GM13976 (cell line): ENCODE measurements at regions not wholly inside any gene's neighbourhood (a gene's known extent, or its start where the extent isn't known, plus 50 kb on each side); places are given as distances from the start of the nearest gene placed in this dataset.
A peak's percentile ranks its signal among the peaks of the same experiment; 100 is the strongest.
"Not testable (repeated sequence)": the region's sequence is repeated elsewhere in the genome, so short reads cannot be mapped to it uniquely, and the experiment has no call there.

ENCODE experiments used
- DNase-seq: peaks from one replicate; pipeline ENCODE4 v3.0.0; 2012; ENCODE audit warnings: low spot score
- in situ Hi-C: fragments of 300-500 bp; cut with MboI; formaldehyde crosslinking; loops from one replicate; pipeline ENCODE4 v1.12.0; 2022; ENCODE audit warnings: low sequenced_read_pairs, mixed read lengths, inconsistent platforms; ENCODE audit not compliant: unreplicated experiment
- TF ChIP-seq, protein P1 (sequence below): IDR thresholded peaks from 2 replicates; pipeline ENCODE4 v1.5.1; 2012; ENCODE audit warnings: borderline replicate concordance, mild to moderate bottlenecking; ENCODE audit not compliant: insufficient read depth; ENCODE audit errors: extremely low read depth, missing control alignments, control extremely low read depth

GRCh38 chr6:26276841-26277648 is 88.0 kb upstream of the BTN3A2 start:
- TF ChIP-seq, protein P1, sequence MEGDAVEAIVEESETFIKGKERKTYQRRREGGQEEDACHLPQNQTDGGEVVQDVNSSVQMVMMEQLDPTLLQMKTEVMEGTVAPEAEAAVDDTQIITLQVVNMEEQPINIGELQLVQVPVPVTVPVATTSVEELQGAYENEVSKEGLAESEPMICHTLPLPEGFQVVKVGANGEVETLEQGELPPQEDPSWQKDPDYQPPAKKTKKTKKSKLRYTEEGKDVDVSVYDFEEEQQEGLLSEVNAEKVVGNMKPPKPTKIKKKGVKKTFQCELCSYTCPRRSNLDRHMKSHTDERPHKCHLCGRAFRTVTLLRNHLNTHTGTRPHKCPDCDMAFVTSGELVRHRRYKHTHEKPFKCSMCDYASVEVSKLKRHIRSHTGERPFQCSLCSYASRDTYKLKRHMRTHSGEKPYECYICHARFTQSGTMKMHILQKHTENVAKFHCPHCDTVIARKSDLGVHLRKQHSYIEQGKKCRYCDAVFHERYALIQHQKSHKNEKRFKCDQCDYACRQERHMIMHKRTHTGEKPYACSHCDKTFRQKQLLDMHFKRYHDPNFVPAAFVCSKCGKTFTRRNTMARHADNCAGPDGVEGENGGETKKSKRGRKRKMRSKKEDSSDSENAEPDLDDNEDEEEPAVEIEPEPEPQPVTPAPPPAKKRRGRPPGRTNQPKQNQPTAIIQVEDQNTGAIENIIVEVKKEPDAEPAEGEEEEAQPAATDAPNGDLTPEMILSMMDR = no peak
- in situ Hi-C loops = no loop called here
- no peak for DNase-seq

- DNase-seq = no peak
- TF ChIP-seq, protein P1 = no peak
- in situ Hi-C loops = no loop called here
Measured at GRCh38 chr6:26278536-26278935, 86.5 kb upstream of the BTN3A2 start.

- in situ Hi-C loops, DNase-seq: not testable (repeated sequence)
Measured at GRCh38 chr6:26279371-26279770, 85.6 kb upstream of the BTN3A2 start.

GRCh38 chr6:26280407-26280806 is 84.6 kb upstream of the BTN3A2 start:
- DNase-seq = no peak
- in situ Hi-C loops = no loop called here

DNA sequence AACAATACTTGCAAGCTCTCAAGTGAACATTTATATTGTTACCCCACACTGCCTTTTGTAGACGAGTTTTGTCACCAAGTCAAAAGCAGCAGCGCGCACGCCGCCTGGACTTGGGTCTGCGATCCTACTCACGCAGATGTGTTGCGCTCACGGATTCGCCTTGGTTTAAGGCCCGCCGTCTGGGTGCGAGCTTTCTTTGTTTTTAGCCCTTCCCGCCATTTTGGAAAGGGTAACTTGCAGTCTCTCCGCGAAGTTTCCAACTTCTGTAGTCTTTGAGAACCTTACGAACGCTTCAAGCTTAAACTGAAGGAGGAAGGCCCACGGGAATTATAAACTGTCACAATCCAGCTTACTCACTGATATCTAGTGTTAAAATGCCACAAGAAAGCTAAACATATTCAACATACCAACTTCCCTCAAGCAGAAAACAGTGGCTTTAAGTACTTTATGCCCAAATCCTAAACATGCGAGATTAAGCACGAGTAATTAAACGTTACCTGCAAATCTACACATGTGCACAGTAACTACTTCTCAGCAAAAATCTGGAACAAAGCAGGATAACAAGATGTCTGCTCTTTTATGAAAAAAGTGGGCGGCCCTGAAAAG is 80.4 kb upstream of the BTN3A2 start:
- in situ Hi-C loops = no loop called here
- peak; percentile 33 for DNase-seq
- TF ChIP-seq, protein P1 = no peak

More at GRCh38 chr6:26280407-26280806, 84.6 kb upstream of the BTN3A2 start:
- TF ChIP-seq, protein P1 = no peak

DNA sequence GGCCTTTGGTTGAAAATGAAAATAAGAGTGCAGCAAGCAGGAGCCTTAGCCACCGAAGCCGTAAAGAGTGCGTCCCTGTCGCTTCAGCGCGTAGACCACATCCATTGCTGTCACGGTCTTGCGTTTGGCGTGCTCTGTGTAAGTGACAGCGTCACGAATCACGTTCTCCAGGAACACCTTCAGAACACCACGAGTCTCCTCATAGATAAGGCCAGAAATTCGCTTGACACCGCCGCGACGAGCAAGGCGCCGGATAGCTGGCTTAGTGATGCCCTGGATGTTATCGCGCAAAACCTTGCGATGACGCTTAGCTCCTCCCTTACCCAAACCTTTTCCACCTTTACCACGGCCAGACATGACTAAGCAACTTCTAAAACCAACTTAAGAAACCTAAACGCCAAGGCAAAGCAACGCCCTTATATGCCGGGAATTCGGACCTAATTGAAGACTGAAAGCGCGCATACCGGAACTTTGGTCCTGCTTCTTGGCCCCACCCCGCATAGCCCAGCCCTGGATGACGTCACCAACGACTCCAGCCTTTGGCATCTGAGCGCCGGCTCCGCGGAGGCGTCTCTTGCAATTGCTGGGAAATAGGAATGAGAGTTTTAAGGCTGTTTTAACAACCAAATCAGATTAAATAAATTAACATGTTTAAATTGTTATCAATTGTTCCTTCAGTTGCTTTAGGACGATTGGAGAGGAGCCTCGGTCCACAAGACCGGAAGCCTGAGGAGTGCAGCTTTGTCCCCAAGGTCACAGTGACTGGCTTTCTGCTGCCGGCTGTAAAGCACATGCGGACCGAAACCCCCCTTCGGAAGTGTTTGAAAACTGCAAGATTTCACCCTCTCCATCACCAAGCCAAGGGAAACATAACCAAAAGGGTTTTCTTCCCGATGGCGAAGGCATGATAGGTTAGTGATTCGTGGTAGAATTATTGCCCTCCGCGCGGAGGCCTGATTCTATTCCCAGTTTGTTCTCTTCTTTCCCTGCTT is 79.6 kb upstream of the BTN3A2 start:
- TF ChIP-seq, protein P1 = no peak
- peak; percentile 80 for DNase-seq
- in situ Hi-C loops = no loop called here
